Body of pancreas (tissue), 4 donors: ENCODE measurements at regions not wholly inside any gene's neighbourhood (a gene's known extent, or its start where the extent isn't known, plus 50 kb on each side); places are given as distances from the start of the nearest gene placed in this dataset.

Source experiments
- POLR2A ChIP-seq, 3 donors: fragments of 450-650 bp; IDR thresholded peaks; one replicate each; pipeline ENCODE4 v1.6.1; 2016; ENCODE audit warnings: antibody characterized with exemption in 3 of 3, mild to moderate bottlenecking in 2 of 3
- TF ChIP-seq, protein P1 (sequence below), 7 experiments: fragments of 450-650 bp in 4 of 7; fragments of 200-600 bp in 3 of 7; sonication (generic) in 3 of 7; IDR thresholded peaks; one replicate each; pipeline ENCODE4 v1.5.1; 2016 to 2019; ENCODE audit warnings: antibody characterized with exemption in 7 of 7

DNA sequence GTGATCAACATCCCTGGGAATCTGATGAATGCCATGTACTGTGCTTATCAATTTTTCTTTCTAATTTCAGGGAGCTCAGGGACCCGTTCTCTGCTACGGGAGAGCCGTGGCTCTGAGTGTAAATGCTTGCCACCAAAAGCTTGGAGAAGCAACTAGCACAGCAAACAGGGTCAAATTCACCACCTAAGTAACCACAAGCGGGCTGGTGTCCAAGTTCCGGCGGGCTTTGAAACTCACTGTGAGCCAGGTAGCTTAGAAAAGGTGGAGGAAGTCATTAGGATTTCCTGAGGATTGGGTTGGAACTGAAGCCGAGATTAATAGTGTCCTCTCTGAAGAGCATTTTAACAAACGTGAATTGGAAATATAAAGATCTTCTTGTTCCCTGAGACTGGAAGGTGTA is 87.2 kb downstream of the CLDN34 start:
- TF ChIP-seq, protein P1, sequence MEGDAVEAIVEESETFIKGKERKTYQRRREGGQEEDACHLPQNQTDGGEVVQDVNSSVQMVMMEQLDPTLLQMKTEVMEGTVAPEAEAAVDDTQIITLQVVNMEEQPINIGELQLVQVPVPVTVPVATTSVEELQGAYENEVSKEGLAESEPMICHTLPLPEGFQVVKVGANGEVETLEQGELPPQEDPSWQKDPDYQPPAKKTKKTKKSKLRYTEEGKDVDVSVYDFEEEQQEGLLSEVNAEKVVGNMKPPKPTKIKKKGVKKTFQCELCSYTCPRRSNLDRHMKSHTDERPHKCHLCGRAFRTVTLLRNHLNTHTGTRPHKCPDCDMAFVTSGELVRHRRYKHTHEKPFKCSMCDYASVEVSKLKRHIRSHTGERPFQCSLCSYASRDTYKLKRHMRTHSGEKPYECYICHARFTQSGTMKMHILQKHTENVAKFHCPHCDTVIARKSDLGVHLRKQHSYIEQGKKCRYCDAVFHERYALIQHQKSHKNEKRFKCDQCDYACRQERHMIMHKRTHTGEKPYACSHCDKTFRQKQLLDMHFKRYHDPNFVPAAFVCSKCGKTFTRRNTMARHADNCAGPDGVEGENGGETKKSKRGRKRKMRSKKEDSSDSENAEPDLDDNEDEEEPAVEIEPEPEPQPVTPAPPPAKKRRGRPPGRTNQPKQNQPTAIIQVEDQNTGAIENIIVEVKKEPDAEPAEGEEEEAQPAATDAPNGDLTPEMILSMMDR (IDR thresholded peaks at IDR 0.05): no peak
- no peak for TF ChIP-seq POLR2A (IDR thresholded peaks at IDR 0.05)
